ENCODE measurements at regions not wholly inside any gene's neighbourhood (a gene's known extent, or its start where the extent isn't known, plus 50 kb on each side); places are given as distances from the start of the nearest gene placed in this dataset.

- Mint-ChIP-seq H3K9me3 (no peaks in the 10 kb centered on the region), H3K36me3 (ENCODE audit: insufficient read depth in 2 of 2) (no peaks in the 10 kb centered on the region), H3K4me1 (ENCODE audit: low read depth) (no peaks in the 10 kb centered on the region), H3K27me3 (ENCODE audit: low read depth) (no peaks in the 10 kb centered on the region), H3K4me3 (no peak overlapping the region), H3K27ac (no peak overlapping the region)
- DNase-seq (no peak), ATAC-seq (replicated peaks in 1 of 2) (no peak)
These were observed 556.4 kb downstream of the SLC6A15 start for GRCh38 chr12:84356224-84356623.

- no peaks in the 10 kb centered on the region for H3K4me1 Mint-ChIP-seq (ENCODE audit: low read depth)
- ATAC-seq (replicated peaks in 1 of 2) (no peak), DNase-seq (no peak)
- H3K36me3 Mint-ChIP-seq (ENCODE audit: insufficient read depth in 2 of 2), result no peaks in the 10 kb centered on the region
- no peaks in the 10 kb centered on the region for H3K27me3 Mint-ChIP-seq (ENCODE audit: low read depth)
- no peak overlapping the region for H3K4me3 Mint-ChIP-seq
- no peaks in the 10 kb centered on the region for H3K9me3 Mint-ChIP-seq
- no peak overlapping the region for H3K27ac Mint-ChIP-seq
These were observed 557.0 kb downstream of the SLC6A15 start for GRCh38 chr12:84355561-84355960.

GRCh38 chr12:84348582-84348981 is 564.0 kb downstream of the SLC6A15 start:
- H3K9me3 Mint-ChIP-seq, result peaks cover 2% of the 10 kb centered on the region in 2 donors
- H3K27me3 Mint-ChIP-seq (ENCODE audit: low read depth), result no peaks in the 10 kb centered on the region
- H3K27ac Mint-ChIP-seq, result no peak overlapping the region
- DNase-seq, result no peak
- H3K4me1 Mint-ChIP-seq (ENCODE audit: low read depth), result no peaks in the 10 kb centered on the region
- no peaks in the 10 kb centered on the region for H3K36me3 Mint-ChIP-seq (ENCODE audit: insufficient read depth in 2 of 2)
- H3K4me3 Mint-ChIP-seq, result no peak overlapping the region
- ATAC-seq (replicated peaks in 1 of 2), result no peak

- H3K36me3 Mint-ChIP-seq (ENCODE audit: insufficient read depth in 2 of 2), result no peaks in the 10 kb centered on the region
- H3K9me3 Mint-ChIP-seq, result peaks cover 4 to 8% of the 10 kb centered on the region in 2 donors
- H3K4me3 Mint-ChIP-seq, result no peak overlapping the region
- H3K27me3 Mint-ChIP-seq (ENCODE audit: low read depth), result no peaks in the 10 kb centered on the region
- ATAC-seq (replicated peaks in 1 of 2) (no peak), DNase-seq (no peak)
- no peak overlapping the region for H3K27ac Mint-ChIP-seq
- no peaks in the 10 kb centered on the region for H3K4me1 Mint-ChIP-seq (ENCODE audit: low read depth)
These were observed 571.0 kb downstream of the SLC6A15 start for GRCh38 chr12:84341467-84342193.

- H3K36me3 Mint-ChIP-seq (ENCODE audit: insufficient read depth in 2 of 2), result no peaks in the 10 kb centered on the region
- peaks cover 2 to 7% of the 10 kb centered on the region in 2 donors for H3K9me3 Mint-ChIP-seq
- H3K4me3 Mint-ChIP-seq, result no peak overlapping the region
- ATAC-seq (replicated peaks in 1 of 2), result no peak
- no peaks in the 10 kb centered on the region for H3K4me1 Mint-ChIP-seq (ENCODE audit: low read depth)
- H3K27me3 Mint-ChIP-seq (ENCODE audit: low read depth), result no peaks in the 10 kb centered on the region
- DNase-seq, result no peak
- H3K27ac Mint-ChIP-seq, result no peak overlapping the region
These were observed 576.4 kb downstream of the SLC6A15 start for GRCh38 chr12:84336231-84336630.

GRCh38 chr12:84329938-84330337 is 582.7 kb downstream of the SLC6A15 start:
- Mint-ChIP-seq H3K4me1 (ENCODE audit: low read depth) (no peaks in the 10 kb centered on the region), H3K27me3 (ENCODE audit: low read depth) (no peaks in the 10 kb centered on the region), H3K36me3 (ENCODE audit: insufficient read depth in 2 of 2) (no peaks in the 10 kb centered on the region), H3K9me3 (peaks cover 0 to 3% of the 10 kb centered on the region in 2 donors), H3K4me3 (no peak overlapping the region), H3K27ac (no peak overlapping the region)
- no peak for DNase-seq
- no peak for ATAC-seq (replicated peaks in 1 of 2)

- H3K4me1 Mint-ChIP-seq (ENCODE audit: low read depth), result no peaks in the 10 kb centered on the region
- no peak overlapping the region for H3K27ac Mint-ChIP-seq
- no peaks in the 10 kb centered on the region for H3K27me3 Mint-ChIP-seq (ENCODE audit: low read depth)
These were observed 596.7 kb downstream of the SLC6A15 start for GRCh38 chr12:84315926-84316325.

GRCh38 chr12:84313323-84313675 is 599.3 kb downstream of the SLC6A15 start:
- H3K9me3 Mint-ChIP-seq, result peaks cover 5 to 7% of the 10 kb centered on the region in 2 donors
- H3K36me3 Mint-ChIP-seq (ENCODE audit: insufficient read depth in 2 of 2), result peaks cover 0 to 3% of the 10 kb centered on the region in 2 donors
- H3K27ac Mint-ChIP-seq, result no peak overlapping the region
- no peak for ATAC-seq (replicated peaks in 1 of 2)
- H3K4me3 Mint-ChIP-seq, result no peak overlapping the region
- no peaks in the 10 kb centered on the region for H3K4me1 Mint-ChIP-seq (ENCODE audit: low read depth)
- DNase-seq, result no peak
- no peaks in the 10 kb centered on the region for H3K27me3 Mint-ChIP-seq (ENCODE audit: low read depth)

More at GRCh38 chr12:84315926-84316325, 596.7 kb downstream of the SLC6A15 start:
- peaks cover 8% of the 10 kb centered on the region in 2 donors for H3K9me3 Mint-ChIP-seq
- H3K4me3 Mint-ChIP-seq, result no peak overlapping the region
- peaks cover 0 to 3% of the 10 kb centered on the region in 2 donors for H3K36me3 Mint-ChIP-seq (ENCODE audit: insufficient read depth in 2 of 2)
- ATAC-seq (replicated peaks in 1 of 2), result no peak
- no peak for DNase-seq

- no peak for ATAC-seq (replicated peaks in 1 of 2)
- Mint-ChIP-seq H3K27ac (no peak overlapping the region), H3K9me3 (peaks cover 9 to 16% of the 10 kb centered on the region in 2 donors), H3K27me3 (ENCODE audit: low read depth) (no peaks in the 10 kb centered on the region), H3K4me3 (no peak overlapping the region), H3K36me3 (ENCODE audit: insufficient read depth in 2 of 2) (peaks cover 0 to 3% of the 10 kb centered on the region in 2 donors), H3K4me1 (ENCODE audit: low read depth) (no peaks in the 10 kb centered on the region)
- no peak for DNase-seq
These were observed 604.4 kb downstream of the SLC6A15 start for GRCh38 chr12:84308211-84308610.

GRCh38 chr12:84305144-84305543 is 607.5 kb downstream of the SLC6A15 start:
- H3K27ac Mint-ChIP-seq, result no peak overlapping the region
- no peaks in the 10 kb centered on the region for H3K27me3 Mint-ChIP-seq (ENCODE audit: low read depth)
- H3K9me3 Mint-ChIP-seq, result peaks cover 4 to 11% of the 10 kb centered on the region in 2 donors
- DNase-seq, result no peak
- H3K4me1 Mint-ChIP-seq (ENCODE audit: low read depth), result no peaks in the 10 kb centered on the region
- H3K36me3 Mint-ChIP-seq (ENCODE audit: insufficient read depth in 2 of 2), result no peaks in the 10 kb centered on the region
- ATAC-seq (replicated peaks in 1 of 2), result no peak
- no peak overlapping the region for H3K4me3 Mint-ChIP-seq

- H3K9me3 Mint-ChIP-seq, result peaks cover 4 to 5% of the 10 kb centered on the region in 2 donors
- no peaks in the 10 kb centered on the region for H3K27me3 Mint-ChIP-seq (ENCODE audit: low read depth)
- no peaks in the 10 kb centered on the region for H3K4me1 Mint-ChIP-seq (ENCODE audit: low read depth)
- DNase-seq (no peak), ATAC-seq (replicated peaks in 1 of 2) (no peak)
- no peaks in the 10 kb centered on the region for H3K36me3 Mint-ChIP-seq (ENCODE audit: insufficient read depth in 2 of 2)
- no peak overlapping the region for H3K4me3 Mint-ChIP-seq
- H3K27ac Mint-ChIP-seq, result no peak overlapping the region
These were observed 618.4 kb downstream of the SLC6A15 start for GRCh38 chr12:84294246-84294645.

- no peak for DNase-seq
- Mint-ChIP-seq H3K9me3 (peaks cover 0 to 5% of the 10 kb centered on the region in 2 donors), H3K4me1 (ENCODE audit: low read depth) (no peaks in the 10 kb centered on the region), H3K36me3 (ENCODE audit: insufficient read depth in 2 of 2) (no peaks in the 10 kb centered on the region), H3K4me3 (no peak overlapping the region), H3K27ac (no peak overlapping the region), H3K27me3 (ENCODE audit: low read depth) (no peaks in the 10 kb centered on the region)
- ATAC-seq (replicated peaks in 1 of 2), result no peak
These were observed 622.4 kb downstream of the SLC6A15 start for GRCh38 chr12:84290168-84290567.

- no peaks in the 10 kb centered on the region for H3K36me3 Mint-ChIP-seq (ENCODE audit: insufficient read depth in 2 of 2)
- no peak overlapping the region for H3K27ac Mint-ChIP-seq
- no peaks in the 10 kb centered on the region for H3K4me1 Mint-ChIP-seq (ENCODE audit: low read depth)
- no peak overlapping the region for H3K4me3 Mint-ChIP-seq
- peaks cover 0 to 4% of the 10 kb centered on the region in 2 donors for H3K9me3 Mint-ChIP-seq
- ATAC-seq (replicated peaks in 1 of 2) (no peak), DNase-seq (no peak)
- H3K27me3 Mint-ChIP-seq (ENCODE audit: low read depth), result no peaks in the 10 kb centered on the region
These were observed 634.6 kb downstream of the SLC6A15 start for GRCh38 chr12:84277986-84278385.

- no peak overlapping the region for H3K4me3 Mint-ChIP-seq
- no peaks in the 10 kb centered on the region for H3K27me3 Mint-ChIP-seq (ENCODE audit: low read depth)
- H3K36me3 Mint-ChIP-seq (ENCODE audit: insufficient read depth in 2 of 2), result no peaks in the 10 kb centered on the region
- H3K4me1 Mint-ChIP-seq (ENCODE audit: low read depth), result no peaks in the 10 kb centered on the region
- no peak overlapping the region for H3K27ac Mint-ChIP-seq
- ATAC-seq (replicated peaks in 1 of 2) (no peak), DNase-seq (no peak)
- H3K9me3 Mint-ChIP-seq, result peaks cover 2 to 7% of the 10 kb centered on the region in 2 donors
These were observed 636.4 kb downstream of the SLC6A15 start for GRCh38 chr12:84276215-84276614.
